GM12892 (cell line): ENCODE measurements at regions not wholly inside any gene's neighbourhood (a gene's known extent, or its start where the extent isn't known, plus 50 kb on each side); places are given as distances from the start of the nearest gene placed in this dataset.

Experiments
- POLR2A ChIP-seq: IDR thresholded peaks from 2 replicates; pipeline ENCODE4 v1.6.1; 2011; ENCODE audit warnings: low read depth, low read length, control low read depth
- TAF1 ChIP-seq: IDR thresholded peaks from 2 replicates; pipeline ENCODE4 v1.6.1; 2011; ENCODE audit warnings: low read depth, mild to moderate bottlenecking, control low read depth, low read length, borderline replicate concordance

- no peak for TF ChIP-seq POLR2A
- no peak for TF ChIP-seq TAF1
Observed at GRCh38 chr4:111066887-111067286, 444.0 kb upstream of the PITX2 start.
